SIG-M5 (cell line): ENCODE measurements at regions not wholly inside any gene's neighbourhood (a gene's known extent, or its start where the extent isn't known, plus 50 kb on each side); places are given as distances from the start of the nearest gene placed in this dataset.

Source experiments
- DNase-seq: peaks from one replicate; lab custom pipeline; 2025; lab: John Stamatoyannopoulos, UW

DNA sequence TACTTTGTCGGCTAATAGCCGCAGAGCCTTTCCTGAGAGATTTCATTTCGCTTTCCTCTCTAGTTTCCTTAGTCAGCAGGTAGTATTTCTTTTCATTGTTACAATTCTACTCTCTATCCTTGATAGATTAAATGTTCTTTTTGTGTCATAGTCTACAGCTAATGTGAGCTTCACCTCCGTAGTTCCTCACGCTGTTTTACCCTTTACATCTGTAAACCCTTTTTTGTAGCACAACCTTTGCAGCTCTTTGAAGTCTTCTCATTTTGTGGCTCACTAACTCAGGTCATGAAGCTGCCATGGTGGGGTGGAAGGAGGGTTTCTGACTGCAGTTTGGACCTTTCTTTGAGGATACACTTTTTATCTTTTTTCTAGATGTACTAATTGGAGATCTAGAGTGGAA, 1008.8 kb upstream of the PABPC4L start:
- no peak for DNase-seq

DNA sequence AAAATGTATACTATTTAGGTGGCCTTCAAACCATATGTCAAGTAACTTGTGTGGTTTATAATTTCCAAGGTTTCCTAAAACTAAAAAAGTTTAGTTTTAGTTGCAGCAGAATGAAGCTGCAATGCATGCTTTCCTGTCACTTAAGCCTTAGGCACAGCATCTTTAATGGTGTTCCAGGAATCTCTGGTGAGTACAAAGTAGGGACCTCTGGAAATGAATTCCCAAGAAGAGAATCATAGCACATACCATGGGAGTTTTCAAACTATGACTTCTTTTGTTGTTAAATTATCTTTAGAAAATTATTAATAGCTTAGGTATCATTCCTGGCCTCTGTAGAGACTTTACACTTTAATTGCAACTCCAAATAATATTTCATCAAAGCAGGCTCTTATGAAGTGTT, 1005.9 kb upstream of the PABPC4L start:
- no peak for DNase-seq

DNA sequence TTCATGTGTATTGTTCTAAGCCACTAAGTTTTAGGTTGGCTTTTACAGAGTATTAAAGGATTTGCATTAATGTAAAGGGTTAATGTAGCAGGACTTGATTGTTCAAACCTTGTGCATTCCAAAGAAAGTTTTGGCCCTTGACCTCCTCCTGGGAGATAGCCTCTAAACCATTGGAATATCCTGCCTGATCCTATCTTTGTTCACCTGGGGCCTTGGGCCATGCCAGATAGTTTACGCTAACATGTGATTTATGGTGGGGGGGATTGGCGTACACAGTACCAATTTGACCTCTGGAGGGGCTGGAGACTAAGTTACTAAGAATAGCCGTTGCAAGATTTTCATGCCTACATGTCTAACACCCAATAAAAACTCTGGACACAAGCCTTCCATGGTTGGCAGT, 1002.7 kb upstream of the PABPC4L start:
- no peak for DNase-seq

DNA sequence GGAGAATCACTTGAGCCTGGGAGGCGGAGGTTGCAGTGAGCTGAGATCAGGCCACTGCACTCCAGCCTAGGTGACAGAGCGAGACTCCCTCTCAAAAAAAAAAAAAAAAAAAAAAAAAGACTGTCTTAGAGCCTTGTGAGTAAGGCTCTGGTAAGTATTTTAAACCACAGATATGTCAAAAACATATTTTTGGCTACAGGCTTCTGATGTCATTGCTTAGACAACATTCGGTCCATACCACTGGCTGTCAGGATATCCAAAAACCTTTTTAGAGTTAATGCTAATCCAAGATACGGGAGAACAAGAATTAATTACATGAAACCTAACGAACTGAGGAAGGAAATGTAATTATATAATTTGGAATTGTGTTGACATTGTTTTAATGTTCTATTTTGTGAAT, 999.5 kb upstream of the PABPC4L start:
- DNase-seq = no peak

DNA sequence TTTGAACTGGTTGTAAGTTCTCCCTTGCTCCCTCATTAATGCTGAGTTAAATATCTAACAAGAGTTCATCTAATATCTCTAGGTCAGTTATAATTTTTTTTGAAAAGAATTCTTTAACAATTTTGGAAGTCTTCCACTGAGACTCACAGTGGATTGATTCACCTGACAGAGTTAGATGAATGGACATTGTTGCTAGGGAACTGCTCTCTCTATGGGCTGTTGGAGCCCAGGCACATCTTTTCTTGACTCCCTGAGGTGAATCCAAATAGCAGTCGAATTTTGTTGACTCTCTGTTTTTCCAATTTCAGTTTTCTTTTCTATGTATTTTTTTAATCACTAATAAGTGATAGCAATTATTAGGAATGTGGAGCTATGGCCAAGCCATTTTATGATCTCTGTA, 996.1 kb upstream of the PABPC4L start:
- DNase-seq = no peak

DNA sequence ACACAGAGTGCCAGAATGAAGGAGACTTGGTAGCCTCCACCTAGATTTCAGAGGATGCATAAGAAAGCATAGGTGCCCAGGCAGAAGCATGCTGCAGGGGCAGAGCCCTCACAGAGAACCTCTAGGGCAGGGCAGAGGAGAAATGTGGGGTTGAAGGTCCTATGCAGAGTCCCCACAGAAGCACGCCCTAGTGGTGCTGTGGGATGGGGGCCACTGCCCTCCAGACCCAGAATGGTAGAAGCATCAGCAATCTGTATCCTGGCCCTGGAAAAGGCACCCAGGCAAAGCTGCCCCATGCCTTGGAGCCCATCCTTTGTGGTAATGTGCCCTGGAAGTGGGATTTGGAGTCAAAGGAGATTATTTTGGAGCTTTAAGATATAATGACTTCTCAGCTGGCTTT, 992.9 kb upstream of the PABPC4L start:
- DNase-seq = no peak

DNA sequence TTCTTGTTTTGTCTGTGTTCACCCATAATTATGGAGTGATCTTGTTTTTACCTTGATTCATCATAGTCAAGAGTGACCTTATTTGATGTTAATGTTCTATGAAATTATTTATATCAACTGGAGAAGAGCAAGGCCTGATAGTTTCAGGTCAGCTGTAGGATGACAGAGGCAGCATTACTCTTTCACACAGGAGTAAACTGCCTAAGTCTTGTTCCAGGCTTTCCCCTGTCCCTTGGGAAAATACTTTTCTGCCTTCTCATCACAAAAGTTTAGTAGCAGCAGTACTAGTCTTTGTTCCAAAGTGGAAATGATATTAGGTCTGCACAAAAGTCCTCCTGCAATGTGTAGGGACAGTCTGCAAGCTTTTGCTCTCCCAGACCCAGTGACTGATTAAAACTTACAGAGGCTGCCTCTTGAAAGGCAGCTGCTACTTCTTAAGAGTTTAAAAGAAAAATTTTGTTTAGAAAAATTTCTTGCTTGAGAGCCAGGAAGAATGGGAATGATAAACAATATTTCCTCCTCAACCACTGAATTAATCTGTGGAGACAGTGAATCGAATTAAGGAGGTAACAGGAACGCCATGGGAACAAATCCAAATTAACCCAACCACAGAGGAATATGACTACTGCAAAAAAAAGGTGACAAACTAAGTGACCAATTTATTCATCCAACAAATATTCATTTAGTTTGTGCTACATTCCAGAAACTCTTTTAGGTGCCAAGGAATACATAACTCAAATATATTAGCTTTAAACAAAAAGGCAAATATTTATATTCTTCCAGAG, 991.4 kb upstream of the PABPC4L start:
- no peak for DNase-seq

DNA sequence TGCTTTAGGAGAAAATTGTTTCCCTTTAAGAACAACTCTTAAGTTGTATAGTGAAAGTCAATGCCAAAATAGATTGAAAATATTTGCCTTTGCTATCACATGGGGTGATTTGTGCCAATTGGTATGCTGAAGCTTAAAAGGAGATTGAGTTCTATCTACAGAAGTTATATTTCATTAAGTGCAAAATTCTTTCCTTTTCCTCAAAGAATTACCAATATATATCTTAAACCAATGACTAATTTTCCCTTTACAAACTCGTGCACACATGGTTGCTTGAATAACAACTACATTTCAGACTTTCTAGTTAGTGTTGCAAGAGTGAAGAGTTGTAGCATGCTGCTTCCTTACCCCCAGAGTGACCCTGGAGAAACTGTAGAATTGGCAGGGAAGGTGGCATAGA, 990.0 kb upstream of the PABPC4L start:
- no peak for DNase-seq

DNA sequence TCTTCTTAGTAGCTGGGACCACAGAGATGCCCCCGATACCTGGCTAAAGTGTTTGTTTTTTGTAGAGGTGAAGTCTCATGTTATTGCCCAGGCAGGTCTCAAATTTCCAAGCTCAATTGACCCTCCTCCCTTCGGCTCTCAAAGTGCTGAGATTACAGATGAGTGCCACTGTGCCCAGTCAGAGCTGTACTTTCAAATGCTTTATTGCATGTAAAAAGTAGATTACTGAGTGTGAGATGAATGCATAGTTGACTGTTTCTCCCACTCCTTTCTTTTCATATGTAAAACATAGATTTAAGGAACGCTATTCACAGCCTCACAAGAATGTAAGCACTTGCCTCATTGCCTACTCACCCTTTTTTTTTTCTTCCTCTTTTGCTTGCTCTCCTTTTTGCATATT, 984.4 kb upstream of the PABPC4L start:
- DNase-seq = peak; percentile 0

DNA sequence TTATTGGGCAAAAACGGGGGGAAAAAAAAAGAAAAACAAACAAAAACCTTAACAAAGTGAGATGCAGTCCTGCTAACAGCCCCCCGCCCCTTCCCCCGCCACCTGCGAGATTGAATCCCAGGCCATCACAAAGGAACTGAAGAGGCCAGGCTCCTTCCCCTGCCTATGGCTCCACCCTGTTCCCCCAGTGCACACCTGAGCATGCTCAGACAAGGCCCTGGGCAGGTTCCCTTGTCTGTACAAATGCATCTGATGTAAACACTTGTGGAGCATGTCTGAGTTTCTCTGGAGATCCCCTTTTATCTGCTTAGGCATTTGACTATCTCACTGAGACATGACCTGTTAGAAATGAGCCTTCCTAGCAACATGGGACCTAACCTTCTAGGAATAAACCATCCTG, 983.7 kb upstream of the PABPC4L start:
- no peak for DNase-seq

DNA sequence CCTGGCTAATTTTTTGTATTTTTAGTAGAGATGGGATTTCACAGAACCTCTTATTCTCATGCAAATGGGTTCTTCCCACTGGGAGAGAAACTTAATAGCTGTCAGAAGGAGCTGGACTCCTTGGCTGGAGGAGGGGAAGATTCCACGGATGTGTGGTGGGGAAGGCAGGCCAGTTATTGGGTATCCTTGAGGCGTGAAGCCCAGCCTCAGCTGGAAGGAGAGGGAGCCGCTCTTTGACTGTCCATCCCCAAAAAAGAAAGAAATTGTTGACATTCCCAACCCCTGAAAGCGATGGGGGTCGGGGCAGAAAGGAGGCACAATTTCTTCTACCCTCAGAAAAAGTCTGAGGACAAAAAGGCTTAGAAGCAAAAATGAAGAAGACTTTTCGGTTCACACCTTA, 983.1 kb upstream of the PABPC4L start:
- no peak for DNase-seq

DNA sequence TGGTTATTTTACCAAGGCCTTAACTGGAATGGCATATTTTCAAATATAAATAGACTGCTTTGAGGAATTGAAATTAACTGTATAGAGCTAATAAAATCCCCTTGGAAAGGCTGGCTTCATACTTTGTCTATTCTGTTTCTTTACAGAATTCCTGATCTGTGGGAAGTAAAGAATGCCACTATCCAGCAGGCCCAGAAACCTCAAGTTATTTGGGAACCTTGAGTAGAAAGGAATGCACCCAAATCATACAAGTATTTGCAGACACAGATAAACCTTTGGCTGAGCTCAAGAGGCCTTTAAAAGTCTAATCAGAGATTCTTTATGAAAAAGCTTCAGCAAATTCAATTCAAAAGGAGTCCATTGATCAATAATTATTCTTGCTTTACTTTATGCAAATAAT, 975.7 kb upstream of the PABPC4L start:
- DNase-seq = no peak

DNA sequence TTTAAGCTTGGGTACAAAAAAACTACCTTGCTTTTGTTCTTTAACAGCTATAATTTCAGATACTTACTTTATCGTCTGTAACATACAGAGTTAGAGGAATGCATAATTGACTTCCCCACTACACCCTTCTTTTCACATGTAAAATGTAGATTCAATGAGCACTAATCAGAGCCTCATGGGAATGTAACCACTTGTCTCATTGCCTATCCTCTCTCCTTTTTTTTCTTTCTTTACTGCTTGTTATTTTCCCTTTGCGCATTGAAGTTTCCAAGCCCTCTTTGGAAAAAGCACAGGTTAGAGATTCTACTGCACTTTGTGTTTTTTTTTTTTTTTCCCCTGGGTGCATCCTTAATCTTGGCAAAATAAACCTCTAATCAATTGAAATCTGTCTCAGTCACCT, 965.1 kb upstream of the PABPC4L start:
- DNase-seq = no peak

DNA sequence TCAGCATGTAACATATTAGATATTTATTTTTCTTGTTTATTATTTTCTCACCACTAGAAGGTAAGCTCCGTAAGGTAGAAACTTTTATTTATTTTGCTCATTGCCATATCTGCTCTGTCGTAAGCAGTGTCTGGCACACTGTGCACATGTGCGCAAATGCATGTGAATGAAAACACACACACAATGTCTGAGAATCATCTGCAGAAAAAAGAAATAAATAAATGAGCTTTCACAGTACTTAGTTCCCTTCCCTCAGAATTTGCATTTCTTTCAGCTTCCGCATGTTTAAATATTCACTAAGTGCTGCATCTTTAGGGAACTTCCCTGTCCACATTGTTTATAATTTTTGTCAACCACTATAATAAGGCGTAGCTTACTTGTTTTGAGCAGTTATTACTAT, 963.0 kb upstream of the PABPC4L start:
- DNase-seq = no peak

DNA sequence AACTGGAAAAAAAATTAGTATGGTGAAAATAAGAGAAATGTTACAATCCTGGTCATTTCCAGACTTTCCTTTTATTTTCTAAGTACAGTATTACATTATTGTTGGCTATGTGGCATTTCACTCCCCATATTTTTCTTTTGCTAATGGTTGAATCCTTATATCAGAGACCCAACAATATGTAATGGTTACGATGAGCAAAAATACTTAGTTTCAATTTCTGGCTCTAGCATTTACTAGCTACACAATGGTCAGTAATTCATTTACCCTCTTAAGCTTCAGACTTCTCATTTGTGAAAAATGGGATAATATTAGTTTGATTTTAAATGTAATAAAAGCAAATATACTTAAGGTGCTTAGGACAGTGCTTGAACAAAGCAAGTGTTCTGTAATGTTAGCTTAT, 942.9 kb upstream of the PABPC4L start:
- DNase-seq = no peak

DNA sequence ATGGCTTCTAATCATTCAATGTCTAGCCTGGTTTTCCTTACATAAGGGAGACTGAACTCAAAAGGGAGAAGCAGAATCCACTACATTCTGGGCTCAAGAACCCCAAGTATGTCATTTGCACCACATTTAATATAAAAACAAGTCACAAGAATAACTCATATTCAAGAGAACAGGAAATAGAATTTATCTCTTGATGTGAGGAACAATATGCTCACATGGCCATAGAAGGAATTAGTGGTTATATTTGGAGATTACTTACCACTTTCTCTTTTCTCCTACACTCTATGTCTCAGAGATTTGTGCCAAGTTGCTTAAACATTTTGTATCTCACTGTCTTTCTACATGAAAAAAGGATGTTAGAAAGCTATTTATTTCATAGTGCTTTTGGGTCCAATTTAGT, 922.6 kb upstream of the PABPC4L start:
- DNase-seq = no peak

DNA sequence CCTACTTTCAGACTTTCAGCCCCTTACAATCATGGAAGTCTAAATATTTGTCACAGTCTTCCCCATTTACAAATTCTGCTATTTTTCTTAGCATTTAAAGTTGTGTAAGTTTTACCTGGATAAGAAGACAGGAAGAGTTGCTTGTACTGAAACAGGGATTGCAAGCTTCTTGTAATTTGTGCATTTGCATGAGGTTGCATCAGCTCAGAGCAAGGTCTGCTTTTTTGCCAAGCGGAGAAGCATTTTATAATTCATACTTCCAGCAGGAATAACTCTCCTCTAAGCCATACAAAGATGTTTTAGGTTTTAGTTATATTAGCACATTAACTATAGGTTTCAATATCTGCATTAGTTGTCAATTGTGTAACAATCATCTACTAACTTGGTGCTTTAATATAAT, 922.0 kb upstream of the PABPC4L start:
- DNase-seq = no peak

DNA sequence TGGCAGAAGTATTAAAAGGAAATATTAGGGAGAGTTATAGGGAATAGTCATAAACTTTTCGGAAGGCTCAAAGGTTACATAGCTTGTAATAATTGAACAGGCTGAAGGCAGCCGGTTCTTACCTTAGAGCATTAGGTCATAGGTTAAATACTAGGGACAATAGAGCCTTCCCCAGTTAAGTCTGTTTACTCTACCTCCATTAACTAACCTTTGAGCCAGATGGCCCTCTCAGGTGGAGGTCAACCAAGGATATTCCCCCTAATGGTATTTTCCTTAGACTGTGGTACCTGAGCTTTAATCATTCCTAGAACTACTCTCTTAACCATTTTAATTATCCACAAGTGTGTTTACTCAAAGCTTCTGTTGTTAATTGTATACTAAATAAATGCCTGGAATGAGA, 920.9 kb upstream of the PABPC4L start:
- no peak for DNase-seq

DNA sequence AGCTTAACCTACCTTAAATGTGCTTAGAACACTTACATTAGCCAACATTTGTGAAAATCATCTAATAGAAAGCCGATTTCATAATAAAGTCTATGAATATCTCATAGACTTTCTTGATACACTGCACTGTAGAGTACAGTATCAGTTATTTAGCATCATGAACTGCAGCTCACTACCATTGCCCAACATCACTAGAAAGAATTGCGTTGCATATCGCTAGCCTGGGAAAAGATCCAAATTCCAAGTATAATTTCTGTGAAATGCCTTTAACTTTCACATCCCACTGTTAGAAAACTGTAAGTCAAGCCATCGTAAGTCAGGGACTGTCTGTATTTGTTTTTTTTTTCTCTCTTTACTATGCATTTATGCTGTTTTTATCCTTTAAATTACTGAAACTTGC, 918.6 kb upstream of the PABPC4L start:
- DNase-seq = no peak

DNA sequence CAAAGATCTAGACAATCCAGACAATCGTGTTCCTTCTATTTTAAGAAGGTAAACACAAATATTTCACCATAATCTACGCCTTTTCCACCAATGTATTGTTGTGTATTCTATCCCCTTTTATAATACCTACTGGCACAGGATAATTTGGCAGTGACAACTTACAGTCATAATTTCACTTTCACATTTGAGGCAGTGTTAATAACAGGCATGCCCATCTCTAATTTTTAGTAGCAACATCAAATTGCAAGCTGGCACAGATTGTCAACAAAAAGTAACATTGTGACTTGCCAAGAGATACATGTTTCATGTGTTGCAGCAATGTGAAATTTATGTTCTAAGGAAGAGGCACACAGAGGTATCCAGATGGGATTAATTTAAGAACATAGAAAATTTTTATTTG, 912.5 kb upstream of the PABPC4L start:
- no peak for DNase-seq

DNA sequence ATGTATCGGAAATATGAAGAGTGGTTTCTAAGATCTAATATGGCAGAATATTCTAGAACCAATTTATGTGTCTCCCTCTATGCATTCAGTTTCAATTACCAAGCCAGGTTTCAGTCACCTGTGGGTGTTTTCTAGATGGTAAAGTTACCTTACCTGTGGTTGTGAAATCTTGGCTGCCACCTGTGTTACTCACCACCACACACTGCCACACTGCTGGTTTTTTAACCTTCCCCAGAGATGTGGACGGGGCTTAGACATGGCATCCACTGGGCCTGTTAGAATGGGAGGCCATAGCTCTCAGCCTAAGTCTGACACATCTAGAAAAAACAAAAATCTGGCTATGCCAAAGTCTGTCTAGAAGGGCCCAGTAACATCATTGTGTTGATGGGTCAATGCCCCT, 896.5 kb upstream of the PABPC4L start:
- DNase-seq = no peak

DNA sequence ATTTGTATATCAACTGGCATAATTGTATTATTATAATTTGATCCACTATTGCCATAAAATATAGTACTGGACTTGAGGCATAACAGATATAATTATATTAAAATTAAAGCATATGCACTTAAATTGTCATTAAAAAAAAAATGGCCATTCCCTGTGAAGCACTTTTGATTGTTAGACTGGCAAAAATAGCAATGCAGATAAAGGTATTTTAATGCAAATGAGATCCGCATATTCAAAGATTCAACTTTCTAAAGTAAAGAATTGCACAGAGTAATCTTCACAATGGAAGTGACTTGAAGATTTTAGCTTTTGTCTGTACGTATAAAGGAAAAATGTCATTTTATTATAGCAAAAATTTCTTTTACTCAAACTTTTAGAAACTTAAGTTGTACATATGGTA, 871.8 kb upstream of the PABPC4L start:
- DNase-seq = no peak

DNA sequence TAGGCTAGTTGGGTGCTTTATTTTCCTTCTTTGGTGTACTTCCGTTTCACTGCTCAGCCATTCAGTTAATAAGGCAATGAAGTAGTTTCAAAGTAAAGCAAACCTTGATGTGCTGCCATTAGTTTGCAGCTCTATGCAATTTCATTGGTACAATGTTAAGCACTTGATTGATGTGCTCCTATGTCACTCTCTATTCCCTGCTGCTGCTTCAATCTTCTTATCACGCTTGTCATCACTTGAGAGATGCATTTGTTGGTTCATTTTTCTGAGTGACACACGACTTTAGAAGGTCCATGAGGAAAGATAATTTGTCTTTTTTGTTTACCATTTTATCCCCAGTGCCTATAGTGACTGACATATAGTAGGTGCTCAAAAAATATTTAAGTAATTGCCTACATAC, 871.0 kb upstream of the PABPC4L start:
- no peak for DNase-seq

DNA sequence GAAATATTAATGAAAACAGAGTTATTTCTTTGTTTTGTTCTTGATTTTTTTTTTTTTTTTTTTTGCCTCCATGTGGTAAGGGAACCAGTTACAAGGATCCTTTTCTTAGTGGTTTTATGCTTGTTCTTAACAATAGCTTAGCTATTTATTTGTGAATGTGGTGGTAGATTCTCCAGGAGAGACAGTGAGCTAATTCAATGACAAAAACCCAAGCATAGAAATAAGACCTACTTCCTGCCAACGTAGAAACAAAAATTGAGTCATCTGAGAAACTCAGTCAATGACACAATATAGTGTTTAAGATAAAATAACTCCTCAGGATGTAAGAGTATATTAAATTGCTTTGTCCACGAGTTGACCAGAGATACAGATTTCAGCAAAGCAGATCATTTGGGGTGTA, 863.8 kb upstream of the PABPC4L start:
- DNase-seq = no peak
